HEK293 (cell line): ENCODE measurements at regions not wholly inside any gene's neighbourhood (a gene's known extent, or its start where the extent isn't known, plus 50 kb on each side); places are given as distances from the start of the nearest gene placed in this dataset.

Source experiments
- KLF1 ChIP-seq: fragments of 450-650 bp; formaldehyde crosslinking; IDR thresholded peaks from 2 replicates; pipeline ENCODE4 v1.5.1; 2016; ENCODE audit warnings: missing biosample characterization, missing genetic modification characterization
- YY1 ChIP-seq: fragments of 450-650 bp; formaldehyde crosslinking; IDR thresholded peaks from 2 replicates; pipeline ENCODE4 v1.5.1; 2018; ENCODE audit warnings: missing biosample characterization, missing genetic modification characterization
- ZNF521 ChIP-seq: fragments of 450-650 bp; formaldehyde crosslinking; IDR thresholded peaks from 2 replicates; pipeline ENCODE4 v1.5.1; 2017; ENCODE audit warnings: missing biosample characterization, mild to moderate bottlenecking, missing genetic modification characterization
- TF ChIP-seq, protein P1 (sequence below): fragments of 450-650 bp; formaldehyde crosslinking; IDR thresholded peaks from 2 replicates; pipeline ENCODE4 v1.5.1; 2016; ENCODE audit warnings: missing biosample characterization, missing genetic modification characterization, low read depth
- TF ChIP-seq, protein P2 (sequence below): fragments of 450-650 bp; formaldehyde crosslinking; IDR thresholded peaks from 2 replicates; pipeline ENCODE4 v1.5.1; 2016; ENCODE audit warnings: missing biosample characterization, missing genetic modification characterization

DNA sequence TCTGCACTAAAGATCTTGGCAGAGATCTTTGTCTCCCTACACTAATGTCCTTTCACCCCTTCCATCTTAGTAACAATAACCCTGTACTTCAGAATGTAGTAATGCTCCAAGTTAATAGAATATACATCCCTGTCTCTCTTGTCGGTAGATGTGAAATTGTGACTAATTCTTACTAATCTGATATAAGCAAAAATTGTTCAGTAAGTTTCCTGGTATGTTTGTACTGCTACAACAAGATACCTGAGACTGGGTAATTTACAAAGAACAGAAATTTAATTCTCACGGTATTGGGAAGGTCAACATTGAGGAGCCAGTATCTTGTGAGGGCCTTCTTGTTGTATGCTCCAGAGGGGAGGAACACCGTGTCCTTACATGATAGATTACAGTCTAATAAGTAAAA, 1686.6 kb upstream of the CDH9 start:
- TF ChIP-seq ZNF521 (tag by site-specific recombination) = no peak
- TF ChIP-seq YY1 (tag by site-specific recombination) = no peak
- TF ChIP-seq, protein P1, sequence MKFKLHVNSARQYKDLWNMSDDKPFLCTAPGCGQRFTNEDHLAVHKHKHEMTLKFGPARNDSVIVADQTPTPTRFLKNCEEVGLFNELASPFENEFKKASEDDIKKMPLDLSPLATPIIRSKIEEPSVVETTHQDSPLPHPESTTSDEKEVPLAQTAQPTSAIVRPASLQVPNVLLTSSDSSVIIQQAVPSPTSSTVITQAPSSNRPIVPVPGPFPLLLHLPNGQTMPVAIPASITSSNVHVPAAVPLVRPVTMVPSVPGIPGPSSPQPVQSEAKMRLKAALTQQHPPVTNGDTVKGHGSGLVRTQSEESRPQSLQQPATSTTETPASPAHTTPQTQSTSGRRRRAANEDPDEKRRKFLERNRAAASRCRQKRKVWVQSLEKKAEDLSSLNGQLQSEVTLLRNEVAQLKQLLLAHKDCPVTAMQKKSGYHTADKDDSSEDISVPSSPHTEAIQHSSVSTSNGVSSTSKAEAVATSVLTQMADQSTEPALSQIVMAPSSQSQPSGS (tag by site-specific recombination) = no peak
- TF ChIP-seq, protein P2, sequence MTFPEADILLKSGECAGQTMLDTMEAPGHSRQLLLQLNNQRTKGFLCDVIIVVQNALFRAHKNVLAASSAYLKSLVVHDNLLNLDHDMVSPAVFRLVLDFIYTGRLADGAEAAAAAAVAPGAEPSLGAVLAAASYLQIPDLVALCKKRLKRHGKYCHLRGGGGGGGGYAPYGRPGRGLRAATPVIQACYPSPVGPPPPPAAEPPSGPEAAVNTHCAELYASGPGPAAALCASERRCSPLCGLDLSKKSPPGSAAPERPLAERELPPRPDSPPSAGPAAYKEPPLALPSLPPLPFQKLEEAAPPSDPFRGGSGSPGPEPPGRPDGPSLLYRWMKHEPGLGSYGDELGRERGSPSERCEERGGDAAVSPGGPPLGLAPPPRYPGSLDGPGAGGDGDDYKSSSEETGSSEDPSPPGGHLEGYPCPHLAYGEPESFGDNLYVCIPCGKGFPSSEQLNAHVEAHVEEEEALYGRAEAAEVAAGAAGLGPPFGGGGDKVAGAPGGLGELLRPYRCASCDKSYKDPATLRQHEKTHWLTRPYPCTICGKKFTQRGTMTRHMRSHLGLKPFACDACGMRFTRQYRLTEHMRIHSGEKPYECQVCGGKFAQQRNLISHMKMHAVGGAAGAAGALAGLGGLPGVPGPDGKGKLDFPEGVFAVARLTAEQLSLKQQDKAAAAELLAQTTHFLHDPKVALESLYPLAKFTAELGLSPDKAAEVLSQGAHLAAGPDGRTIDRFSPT (tag by site-specific recombination) = no peak
- TF ChIP-seq KLF1 = no peak
